ENCODE measurements at regions not wholly inside any gene's neighbourhood (a gene's known extent, or its start where the extent isn't known, plus 50 kb on each side); places are given as distances from the start of the nearest gene placed in this dataset.

DNA sequence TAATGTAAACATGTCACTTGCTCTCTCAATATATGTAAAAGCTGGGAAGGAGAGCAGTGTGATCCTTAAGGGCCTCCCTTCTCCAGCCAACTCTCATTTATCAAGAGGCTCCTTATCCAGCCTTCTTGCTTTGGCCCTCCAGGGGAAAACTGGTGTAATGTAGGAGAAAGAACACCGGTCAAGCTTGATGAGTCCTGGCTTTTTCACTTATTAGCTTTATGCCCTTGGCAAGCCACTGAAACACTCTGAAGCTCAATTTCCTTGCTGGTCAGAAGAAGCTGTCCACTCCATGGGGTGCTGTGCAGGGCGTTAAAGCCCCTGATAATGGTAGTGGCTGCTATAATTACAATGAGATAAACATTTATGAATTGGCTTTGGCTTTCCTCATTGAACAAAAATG lies 251.2 kb upstream of the RBBP8 start:
- no peak overlapping the region for H3K27ac ChIP-seq
- TF ChIP-seq, protein P1, sequence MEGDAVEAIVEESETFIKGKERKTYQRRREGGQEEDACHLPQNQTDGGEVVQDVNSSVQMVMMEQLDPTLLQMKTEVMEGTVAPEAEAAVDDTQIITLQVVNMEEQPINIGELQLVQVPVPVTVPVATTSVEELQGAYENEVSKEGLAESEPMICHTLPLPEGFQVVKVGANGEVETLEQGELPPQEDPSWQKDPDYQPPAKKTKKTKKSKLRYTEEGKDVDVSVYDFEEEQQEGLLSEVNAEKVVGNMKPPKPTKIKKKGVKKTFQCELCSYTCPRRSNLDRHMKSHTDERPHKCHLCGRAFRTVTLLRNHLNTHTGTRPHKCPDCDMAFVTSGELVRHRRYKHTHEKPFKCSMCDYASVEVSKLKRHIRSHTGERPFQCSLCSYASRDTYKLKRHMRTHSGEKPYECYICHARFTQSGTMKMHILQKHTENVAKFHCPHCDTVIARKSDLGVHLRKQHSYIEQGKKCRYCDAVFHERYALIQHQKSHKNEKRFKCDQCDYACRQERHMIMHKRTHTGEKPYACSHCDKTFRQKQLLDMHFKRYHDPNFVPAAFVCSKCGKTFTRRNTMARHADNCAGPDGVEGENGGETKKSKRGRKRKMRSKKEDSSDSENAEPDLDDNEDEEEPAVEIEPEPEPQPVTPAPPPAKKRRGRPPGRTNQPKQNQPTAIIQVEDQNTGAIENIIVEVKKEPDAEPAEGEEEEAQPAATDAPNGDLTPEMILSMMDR (conservative IDR thresholded peaks at IDR 0.05), result no peak

DNA sequence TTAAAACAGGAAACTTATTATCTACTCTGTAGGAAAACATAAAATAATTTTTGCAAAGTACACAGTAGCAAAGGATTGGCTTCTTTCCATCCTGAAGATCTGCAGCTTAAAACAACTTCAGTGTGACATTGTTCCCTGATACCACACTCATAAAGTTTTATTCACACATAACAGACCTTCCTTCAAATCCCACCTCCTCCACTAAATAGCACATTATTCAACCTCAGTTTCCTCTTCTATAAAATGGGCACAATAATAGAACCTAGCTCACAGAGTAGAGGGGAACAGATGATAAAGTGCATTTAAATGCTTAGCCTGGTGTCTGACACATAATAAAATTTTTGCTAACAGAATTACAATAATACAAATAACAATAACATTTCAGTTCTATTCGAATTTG lies 250.4 kb upstream of the RBBP8 start:
- H3K27ac ChIP-seq, result peak overlapping the region; percentile 31; the same call in 1 of the 2 replicates
- TF ChIP-seq, protein P1 (conservative IDR thresholded peaks at IDR 0.05), result no peak

DNA sequence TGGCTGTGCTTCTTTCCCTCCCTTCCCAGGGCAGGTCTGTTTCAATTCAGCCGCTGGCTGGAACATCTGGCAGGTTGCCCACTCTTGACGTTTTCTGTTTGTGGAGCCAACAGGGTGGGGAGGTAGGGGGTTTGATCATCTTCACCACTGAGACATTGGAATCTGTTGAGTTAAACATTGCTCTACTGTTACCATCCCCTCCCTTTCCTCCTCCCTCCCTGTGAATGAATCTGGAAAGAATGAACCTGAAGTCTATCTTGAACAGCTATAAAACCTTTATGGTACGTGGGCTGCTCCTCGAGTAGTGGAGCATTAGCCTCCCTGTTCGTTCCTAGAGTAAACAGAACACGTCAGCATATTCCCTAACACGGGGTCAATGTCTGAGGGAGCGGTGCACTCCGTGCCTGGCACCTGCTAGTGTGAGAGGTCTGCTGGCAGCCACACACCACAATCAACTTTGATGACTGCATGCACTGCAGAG lies 249.9 kb upstream of the RBBP8 start:
- H3K27ac ChIP-seq, result peak overlapping the region; percentile 31; the same call in 1 of the 2 replicates
- TF ChIP-seq, protein P1 (conservative IDR thresholded peaks at IDR 0.05), result no peak

DNA sequence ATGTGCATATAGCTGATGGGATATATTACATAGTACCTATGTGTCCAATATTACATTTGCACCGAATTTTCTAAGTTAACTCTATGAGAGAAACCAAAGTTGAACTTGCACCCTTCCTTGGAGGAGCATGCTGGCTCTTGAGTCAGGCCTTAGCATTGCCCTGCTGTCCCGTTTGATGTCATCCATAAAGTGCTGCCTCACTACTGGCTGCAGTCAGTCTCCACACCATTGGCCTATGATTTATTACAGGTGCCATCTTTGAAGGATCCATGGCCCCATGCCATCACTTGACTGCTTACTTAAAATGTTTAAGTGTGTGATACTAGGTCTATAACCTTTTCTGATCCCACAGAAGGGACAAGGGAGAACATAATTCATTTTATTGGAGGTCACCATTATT lies 249.3 kb upstream of the RBBP8 start:
- no peak overlapping the region for H3K27ac ChIP-seq

DNA sequence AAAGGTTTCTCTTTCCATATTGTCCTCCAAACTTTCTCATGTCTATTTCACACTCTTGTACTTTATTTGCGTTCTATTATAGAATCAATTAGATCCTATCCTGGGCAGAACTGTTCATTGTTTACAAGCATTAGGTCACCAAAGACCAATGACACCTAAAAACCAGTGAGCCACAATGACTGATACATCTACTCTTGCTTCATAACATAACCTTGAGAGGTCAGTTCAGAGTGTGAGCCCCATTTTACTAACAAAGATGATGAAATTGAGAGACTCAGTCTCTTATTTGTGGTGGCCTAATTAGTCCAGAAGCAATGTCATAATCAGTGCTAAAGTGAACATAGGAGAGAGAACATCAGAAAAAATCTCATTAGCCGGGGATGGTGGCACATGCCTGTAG lies 248.9 kb upstream of the RBBP8 start:
- TF ChIP-seq, protein P1 (conservative IDR thresholded peaks at IDR 0.05), result no peak
- H3K27ac ChIP-seq, result no peak overlapping the region

More for the DNA sequence above, 249.3 kb upstream of the RBBP8 start:
- TF ChIP-seq, protein P1 (conservative IDR thresholded peaks at IDR 0.05), result no peak

DNA sequence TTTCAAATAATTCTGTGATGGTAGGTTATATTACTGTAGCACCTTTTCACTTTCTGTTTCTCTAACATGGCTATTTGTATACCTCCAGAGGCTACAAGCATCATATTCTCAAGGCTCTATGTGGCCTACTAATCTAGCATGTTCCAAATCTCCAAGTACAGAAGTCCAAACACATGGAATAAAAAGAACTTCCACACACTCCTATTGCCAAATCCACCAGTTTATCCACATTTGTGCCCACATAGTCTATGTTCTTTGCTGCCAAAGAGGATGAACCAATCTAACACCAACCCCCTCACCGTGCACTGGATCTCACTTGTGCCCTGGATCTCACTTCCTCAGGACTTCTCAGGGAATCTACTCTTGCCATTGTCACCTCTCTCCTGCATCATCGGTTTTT lies 247.3 kb upstream of the RBBP8 start:
- TF ChIP-seq, protein P1 (conservative IDR thresholded peaks at IDR 0.05), result no peak
- H3K27ac ChIP-seq, result no peak overlapping the region

DNA sequence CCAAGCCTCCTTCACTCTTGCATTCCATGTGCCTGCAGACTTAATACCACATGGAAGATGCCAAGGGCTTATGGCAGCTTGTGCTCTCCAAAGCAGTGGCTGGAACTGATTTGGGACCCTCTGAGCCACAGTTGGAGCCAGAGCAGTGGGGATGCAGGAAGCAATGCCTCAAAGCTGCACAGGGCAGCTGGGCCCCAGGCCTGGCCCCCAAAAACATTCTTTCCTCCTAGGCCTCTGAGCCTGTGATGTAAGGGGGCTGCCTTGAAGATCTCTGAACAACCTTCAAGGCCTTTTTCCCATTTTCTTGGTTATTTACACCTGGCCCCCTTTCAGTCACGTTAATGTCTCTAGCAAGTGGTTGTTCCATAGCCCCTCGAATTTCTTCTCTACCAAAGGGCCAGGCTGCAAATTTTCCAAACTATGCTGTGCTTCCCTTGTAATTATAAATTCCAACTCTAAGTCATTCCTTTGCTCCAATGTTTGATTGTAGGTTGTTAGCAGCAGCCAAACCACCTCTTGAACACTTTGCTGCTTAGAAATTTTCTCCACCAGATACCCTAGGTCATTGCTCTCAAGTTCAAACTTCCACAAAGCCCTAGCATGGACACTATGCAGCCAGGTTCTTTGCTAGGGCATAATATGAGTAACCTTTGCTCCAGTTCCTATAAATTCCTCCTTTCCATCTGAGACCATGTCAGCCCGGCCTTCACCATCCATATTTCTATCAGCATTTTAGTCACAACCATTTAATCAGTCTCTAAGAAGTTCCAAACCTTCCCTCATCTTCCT lies 245.0 kb upstream of the RBBP8 start:
- TF ChIP-seq, protein P1 (conservative IDR thresholded peaks at IDR 0.05), result no peak
- H3K27ac ChIP-seq, result no peak overlapping the region

Measured in VCaP (cell line).